B cell (primary cell): ENCODE measurements at regions not wholly inside any gene's neighbourhood (a gene's known extent, or its start where the extent isn't known, plus 50 kb on each side); places are given as distances from the start of the nearest gene placed in this dataset.

Experiments
- CTCF ChIP-seq: fragments of 200-600 bp; IDR thresholded peaks from one replicate; pipeline ENCODE4 v1.8.0; 2022; ENCODE audit warnings: antibody characterized with exemption, mild to moderate bottlenecking
- EZH2 ChIP-seq: IDR thresholded peaks from 2 replicates; pipeline ENCODE4 v1.6.1; 2012; ENCODE audit warnings: borderline replicate concordance, low read depth, mild to moderate bottlenecking, moderate library complexity, low read length; ENCODE audit not compliant: insufficient read depth, poor library complexity, severe bottlenecking

- TF ChIP-seq CTCF (no peak), EZH2 (no peak)
Observed at GRCh38 chr19:31500946-31501345, 151.7 kb upstream of the TSHZ3 start.
